H9 (cell line): ENCODE measurements at regions not wholly inside any gene's neighbourhood (a gene's known extent, or its start where the extent isn't known, plus 50 kb on each side); places are given as distances from the start of the nearest gene placed in this dataset.

Source experiments
- DNase-seq: peaks from one replicate; pipeline ENCODE4 v3.0.0-alpha.2; 2017
- H2AFZ ChIP-seq: one replicate; pipeline ENCODE4 v1.6.1; 2013; ENCODE audit warnings: mild to moderate bottlenecking, low read length, control low read depth, moderate library complexity
- H2AK5ac ChIP-seq: 2 replicates; pipeline ENCODE4 v1.6.1; 2013; ENCODE audit warnings: low read length, control low read depth, mixed read lengths; ENCODE audit not compliant: insufficient read length
- H2BK120ac ChIP-seq: one replicate; pipeline ENCODE4 v1.6.1; 2013; ENCODE audit warnings: low read depth, mild to moderate bottlenecking, low read length, control low read depth, inconsistent platforms; ENCODE audit not compliant: poor library complexity, severe bottlenecking
- H2BK12ac ChIP-seq: 2 replicates; pipeline ENCODE4 v1.6.1; 2013; ENCODE audit warnings: low read length, control low read depth, mixed read lengths, low read depth; ENCODE audit not compliant: insufficient read length
- H2BK15ac ChIP-seq: 2 replicates; pipeline ENCODE4 v1.6.1; 2013; ENCODE audit warnings: low read depth, low read length, control low read depth
- H2BK20ac ChIP-seq: one replicate; pipeline ENCODE4 v1.6.1; 2013; ENCODE audit warnings: low read depth, mild to moderate bottlenecking, low read length, control low read depth, inconsistent platforms; ENCODE audit not compliant: poor library complexity, severe bottlenecking
- H2BK5ac ChIP-seq: 2 replicates; pipeline ENCODE4 v1.6.1; 2013; ENCODE audit warnings: low read length, control low read depth, mixed read lengths; ENCODE audit not compliant: insufficient read length
- H3K14ac ChIP-seq: 2 replicates; pipeline ENCODE4 v1.6.1; 2013; ENCODE audit warnings: low read length, control low read depth; ENCODE audit not compliant: insufficient read depth
- H3K18ac ChIP-seq: 2 replicates; pipeline ENCODE4 v1.6.1; 2013; ENCODE audit warnings: low read depth, mild to moderate bottlenecking, mixed read lengths, low read length, control low read depth; ENCODE audit not compliant: insufficient read length
- H3K23ac ChIP-seq: 2 replicates; pipeline ENCODE4 v1.6.1; 2013; ENCODE audit warnings: low read length, control low read depth, mixed read lengths, low read depth; ENCODE audit not compliant: insufficient read length
- H3K23me2 ChIP-seq: 2 replicates; pipeline ENCODE4 v1.6.1; 2013; ENCODE audit warnings: low read depth, mild to moderate bottlenecking, mixed read lengths, low read length, control low read depth; ENCODE audit not compliant: insufficient read length, poor library complexity, severe bottlenecking
- H3K27ac ChIP-seq: 2 replicates; pipeline ENCODE4 v1.5.1; 2013; ENCODE audit warnings: low read length, control low read depth, mixed read lengths, low read depth; ENCODE audit not compliant: insufficient read length
- H3K27me3 ChIP-seq: 2 replicates; pipeline ENCODE4 v1.6.1; 2013; ENCODE audit warnings: low read length, control low read depth, inconsistent platforms; ENCODE audit not compliant: insufficient read depth
- H3K4ac ChIP-seq: 2 replicates; pipeline ENCODE4 v1.6.1; 2013; ENCODE audit warnings: low read depth, mild to moderate bottlenecking, control low read depth, inconsistent platforms, low read length, moderate library complexity
- H3K4me1 ChIP-seq: 2 replicates; pipeline ENCODE4 v1.6.1; 2013; ENCODE audit warnings: low read length, control low read depth, inconsistent platforms; ENCODE audit not compliant: insufficient read depth
- H3K4me2 ChIP-seq: 2 replicates; pipeline ENCODE4 v1.6.1; 2013; ENCODE audit warnings: low read length, control low read depth, mixed read lengths; ENCODE audit not compliant: insufficient read length, insufficient read depth
- H3K56ac ChIP-seq: 2 replicates; pipeline ENCODE4 v1.6.1; 2013; ENCODE audit warnings: low read depth, mild to moderate bottlenecking, mixed read lengths, low read length, control low read depth; ENCODE audit not compliant: insufficient read length
- H3K79me1 ChIP-seq: 2 replicates; pipeline ENCODE4 v1.6.1; 2013; ENCODE audit warnings: low read depth, mild to moderate bottlenecking, moderate library complexity, low read length, control low read depth, inconsistent platforms; ENCODE audit not compliant: insufficient read depth, poor library complexity, severe bottlenecking
- H3K79me2 ChIP-seq: 2 replicates; pipeline ENCODE4 v1.6.1; 2013; ENCODE audit warnings: low read length, control low read depth, inconsistent platforms; ENCODE audit not compliant: insufficient read depth
- H3K9ac ChIP-seq: 2 replicates; pipeline ENCODE4 v1.6.1; 2013; ENCODE audit warnings: low read length, control low read depth, mixed read lengths; ENCODE audit not compliant: insufficient read length; ENCODE audit errors: extremely low read depth
- H3K9me3 ChIP-seq: one replicate; pipeline ENCODE4 v1.6.1; 2013; ENCODE audit warnings: low read depth, low read length, inconsistent platforms; ENCODE audit not compliant: control insufficient read depth
- H3T11ph ChIP-seq: one replicate; pipeline ENCODE4 v1.6.1; 2013; ENCODE audit warnings: mild to moderate bottlenecking, low read length, control low read depth, inconsistent platforms
- H4K20me1 ChIP-seq: one replicate; pipeline ENCODE4 v1.6.1; 2013; ENCODE audit not compliant: control insufficient read depth, insufficient read length, insufficient read depth
- H4K5ac ChIP-seq: 2 replicates; pipeline ENCODE4 v1.6.1; 2013; ENCODE audit warnings: low read depth, mild to moderate bottlenecking, mixed read lengths, low read length, control low read depth; ENCODE audit not compliant: insufficient read length
- H4K8ac ChIP-seq: replicated peaks from 2 replicates; pipeline ENCODE4 v1.6.1; 2013; ENCODE audit warnings: low read length, control low read depth, mixed read lengths, low read depth; ENCODE audit not compliant: insufficient read length
- H4K91ac ChIP-seq: 2 replicates; pipeline ENCODE4 v1.6.1; 2013; ENCODE audit warnings: low read depth, mild to moderate bottlenecking, moderate library complexity, mixed read lengths, low read length, control low read depth; ENCODE audit not compliant: insufficient read length
- H3K27ac Mint-ChIP-seq, 3 experiments: 2 replicates in 2 of 3; 3 replicates in 1 of 3; pipeline ENCODE4 v1.8.0; 2020 to 2021; ENCODE audit warnings: mixed read lengths in 3 of 3, mild to moderate bottlenecking in 1 of 3, moderate library complexity in 1 of 3
- H3K27me3 Mint-ChIP-seq: 2 replicates; pipeline ENCODE4 v1.8.0; 2021; ENCODE audit warnings: low read depth, mild to moderate bottlenecking, moderate library complexity, mixed read lengths
- H3K36me3 Mint-ChIP-seq, 3 experiments: 2 replicates in 2 of 3; 3 replicates in 1 of 3; pipeline ENCODE4 v1.8.0; 2020 to 2021; ENCODE audit warnings: low read depth in 3 of 3, mixed read lengths in 3 of 3; ENCODE audit not compliant: insufficient read depth in 1 of 3
- H3K4me1 Mint-ChIP-seq, 2 experiments: 2 replicates each; pipeline ENCODE4 v1.8.0; 2020; ENCODE audit warnings: mixed read lengths in 2 of 2
- H3K4me3 Mint-ChIP-seq, 2 experiments: 2 replicates in 1 of 2; 3 replicates in 1 of 2; pipeline ENCODE4 v1.8.0; 2020 to 2021; ENCODE audit warnings: mild to moderate bottlenecking in 2 of 2, mixed read lengths in 2 of 2, moderate library complexity in 1 of 2
- H3K9me3 Mint-ChIP-seq, 2 experiments: 2 replicates in 1 of 2; 3 replicates in 1 of 2; pipeline ENCODE4 v1.8.0; 2020; ENCODE audit warnings: mild to moderate bottlenecking in 2 of 2, mixed read lengths in 2 of 2, moderate library complexity in 1 of 2
- CTCF ChIP-seq: fragments of 200-600 bp; sonication (generic); conservative IDR thresholded peaks from 3 replicates; pipeline ENCODE4 v1.8.0; 2021; ENCODE audit warnings: antibody characterized with exemption, mild to moderate bottlenecking
- WGBS: extraction: QIAGEN DNeasy Blood & Tissue Kit; methylation state at CpG from one replicate; pipeline ENCODE4 v1.1.7; 2013; ENCODE audit warnings: missing lambda C conversion rate, low lambda C conversion rate, mixed read lengths; ENCODE audit not compliant: insufficient read length; ENCODE audit errors: extremely low coverage; 5-methylcytosine and 5-hydroxymethylcytosine counted together

GRCh38 chr22:49381595-49382450 is 445.9 kb downstream of the BRD1 start:
- Histone ChIP-seq H3K9ac (no peak overlapping the region), H2BK15ac (no peak overlapping the region), H3K79me1 (no peaks in the 10 kb centered on the region), H3K23me2 (no peaks in the 10 kb centered on the region), H3K27me3 (no peaks in the 10 kb centered on the region), H2BK12ac (no peak overlapping the region), H3K27ac (no peak overlapping the region), H2BK5ac (no peak overlapping the region), H3K14ac (no peak overlapping the region), H3K18ac (no peak overlapping the region), H3K23ac (no peak overlapping the region), H4K91ac (no peak overlapping the region), H3T11ph (no peak overlapping the region), H3K4me2 (no peak overlapping the region), H3K4me1 (no peaks in the 10 kb centered on the region), H2BK20ac (no peak overlapping the region), H4K8ac (no peak overlapping the region), H4K20me1 (no peaks in the 10 kb centered on the region), H4K5ac (no peak overlapping the region), H3K56ac (no peak overlapping the region), H3K79me2 (no peaks in the 10 kb centered on the region), H3K9me3 (no peaks in the 10 kb centered on the region), H2AFZ (no peak overlapping the region), H2BK120ac (no peak overlapping the region), H3K4ac (no peak overlapping the region), H2AK5ac (no peak overlapping the region)
- DNase-seq: no peak
- H3K27ac Mint-ChIP-seq: no peak overlapping the region
- no CpG with 5 or more reads among the region's 18 CpGs for WGBS
- peaks cover 9% of the 10 kb centered on the region for H3K27me3 Mint-ChIP-seq
- no peaks in the 10 kb centered on the region for H3K36me3 Mint-ChIP-seq
- H3K9me3 Mint-ChIP-seq: no peaks in the 10 kb centered on the region
- no peak for TF ChIP-seq CTCF
- H3K4me3 Mint-ChIP-seq: no peak overlapping the region
- H3K4me1 Mint-ChIP-seq: peaks cover 11 to 18% of the 10 kb centered on the region in 2 experiments
